Panc1 (cell line): ENCODE measurements at regions not wholly inside any gene's neighbourhood (a gene's known extent, or its start where the extent isn't known, plus 50 kb on each side); places are given as distances from the start of the nearest gene placed in this dataset.

Experiments
- ATAC-seq: fragments of 200-7000 bp; cut with Tn5 transposase; 2 replicates; pipeline ENCODE4 v1.9.1; 2020; ENCODE audit warnings: mild to moderate bottlenecking, moderate library complexity
- BruUV-seq: library from RNA; stranded (reverse); fragments of 400-500 nt; replicated peaks from 2 replicates; lab custom pipeline; 2021; lab: Mats Ljungman, UMichigan
- CTCF ChIA-PET: fragments of 300-600 bp; sonication (Branson Sonifier 250); formaldehyde crosslinking; loops from one replicate; lab custom pipeline; 2022; ENCODE audit warnings: antibody characterized with exemption; lab: Charles Lee
- POLR2A ChIA-PET: fragments of 300-600 bp; sonication (Branson Sonifier 250); formaldehyde crosslinking; loops from one replicate; lab custom pipeline; 2022; ENCODE audit warnings: antibody characterized with exemption; lab: Charles Lee
- DNase-seq: peaks from one replicate; pipeline ENCODE4 v3.0.0-alpha.2; 2010; ENCODE audit warnings: low read depth, low spot score
- H3K27ac ChIP-seq: 2 replicates; pipeline ENCODE4 v1.5.1; 2011; ENCODE audit warnings: mild to moderate bottlenecking, low read length, inconsistent platforms
- H3K27me3 ChIP-seq: fragments of 200-500 bp; sonication (Bioruptor generic); 2 replicates; pipeline ENCODE4 v1.6.0; 2014; ENCODE audit warnings: low read length, inconsistent platforms; ENCODE audit not compliant: control insufficient read depth, insufficient read depth
- H3K36me3 ChIP-seq: fragments of 200-500 bp; sonication (Bioruptor generic); 2 replicates; pipeline ENCODE4 v1.5.1; 2014; ENCODE audit warnings: inconsistent platforms, mild to moderate bottlenecking, low read length, moderate library complexity; ENCODE audit not compliant: control insufficient read depth, insufficient read depth
- H3K4me1 ChIP-seq: 2 replicates; pipeline ENCODE4 v1.5.1; 2011; ENCODE audit warnings: inconsistent platforms, mild to moderate bottlenecking, low read length, moderate library complexity; ENCODE audit not compliant: control insufficient read depth, insufficient read depth
- H3K4me3 ChIP-seq, 2 experiments: 2 replicates each; pipeline ENCODE4 v1.5.1; 2011 to 2012; ENCODE audit warnings: low read depth in 2 of 2, low read length in 2 of 2, mild to moderate bottlenecking in 2 of 2, inconsistent platforms in 1 of 2, moderate library complexity in 1 of 2
- H3K9me3 ChIP-seq: fragments of 200-500 bp; sonication (Bioruptor generic); 2 replicates; pipeline ENCODE4 v1.5.1; 2014; ENCODE audit warnings: low read depth, mild to moderate bottlenecking, inconsistent platforms, low read length, moderate library complexity; ENCODE audit not compliant: control insufficient read depth, insufficient read depth
- POLR2AphosphoS5 ChIP-seq: IDR thresholded peaks from 2 replicates; pipeline ENCODE4 v1.6.1; 2012; ENCODE audit warnings: mild to moderate bottlenecking, low read depth, low read length, moderate library complexity
- SIN3A ChIP-seq: IDR thresholded peaks from 2 replicates; pipeline ENCODE4 v1.6.1; 2012; ENCODE audit warnings: low read depth, mild to moderate bottlenecking, low read length, moderate library complexity, borderline replicate concordance; ENCODE audit not compliant: insufficient read depth
- TCF7L2 ChIP-seq: IDR thresholded peaks from 2 replicates; pipeline ENCODE4 v1.6.1; 2011; ENCODE audit warnings: mild to moderate bottlenecking, low read depth, low read length, inconsistent platforms
- in situ Hi-C: cut with HindIII; loops from 2 replicates; pipeline ENCODE4 v1.10.0; 2016; ENCODE audit warnings: low sequenced_read_pairs, low pct_unique_long_range_greater_than_20kb
- intact Hi-C: fragments of 100-400 bp; cut with micrococcal nuclease; formaldehyde crosslinking; loops from one replicate; pipeline ENCODE4 v1.10.0; 2022; ENCODE audit not compliant: unreplicated experiment
- TF ChIP-seq, protein P1 (sequence below), 2 experiments: IDR thresholded peaks; 2 replicates each; pipeline ENCODE4 v1.6.1; 2011 to 2012; ENCODE audit warnings: low read depth in 2 of 2, control low read depth in 1 of 2, low read length in 1 of 2, mild to moderate bottlenecking in 1 of 2, moderate library complexity in 1 of 2; ENCODE audit not compliant: insufficient read depth in 1 of 2
- TF ChIP-seq, protein P2 (sequence below): fragments of 450-650 bp; IDR thresholded peaks from 2 replicates; pipeline ENCODE4 v1.5.1; 2017; ENCODE audit warnings: mild to moderate bottlenecking

DNA sequence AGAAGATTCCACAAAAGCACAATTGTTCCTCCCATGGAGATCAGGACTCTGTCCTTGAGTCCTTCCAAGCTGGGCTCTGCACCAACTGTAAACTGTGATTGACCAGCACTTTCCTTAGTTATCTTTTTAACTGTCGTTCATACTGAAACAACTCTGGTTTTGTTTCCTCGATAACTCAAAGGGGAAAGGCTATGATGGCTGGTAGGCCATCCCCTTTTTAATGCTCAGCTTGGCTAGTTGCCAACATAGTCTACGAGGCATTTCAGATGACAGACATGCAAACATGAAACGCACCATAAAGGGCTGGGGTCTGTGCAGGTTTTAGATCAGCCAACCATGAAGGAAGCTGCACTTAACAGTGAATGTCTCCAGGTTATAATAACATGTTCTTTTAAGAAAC, 497.1 kb upstream of the ARID1B start:
- no peak overlapping the region for H3K27ac ChIP-seq
- ChIA-PET POLR2A (no interaction called here), CTCF (no interaction called here)

DNA sequence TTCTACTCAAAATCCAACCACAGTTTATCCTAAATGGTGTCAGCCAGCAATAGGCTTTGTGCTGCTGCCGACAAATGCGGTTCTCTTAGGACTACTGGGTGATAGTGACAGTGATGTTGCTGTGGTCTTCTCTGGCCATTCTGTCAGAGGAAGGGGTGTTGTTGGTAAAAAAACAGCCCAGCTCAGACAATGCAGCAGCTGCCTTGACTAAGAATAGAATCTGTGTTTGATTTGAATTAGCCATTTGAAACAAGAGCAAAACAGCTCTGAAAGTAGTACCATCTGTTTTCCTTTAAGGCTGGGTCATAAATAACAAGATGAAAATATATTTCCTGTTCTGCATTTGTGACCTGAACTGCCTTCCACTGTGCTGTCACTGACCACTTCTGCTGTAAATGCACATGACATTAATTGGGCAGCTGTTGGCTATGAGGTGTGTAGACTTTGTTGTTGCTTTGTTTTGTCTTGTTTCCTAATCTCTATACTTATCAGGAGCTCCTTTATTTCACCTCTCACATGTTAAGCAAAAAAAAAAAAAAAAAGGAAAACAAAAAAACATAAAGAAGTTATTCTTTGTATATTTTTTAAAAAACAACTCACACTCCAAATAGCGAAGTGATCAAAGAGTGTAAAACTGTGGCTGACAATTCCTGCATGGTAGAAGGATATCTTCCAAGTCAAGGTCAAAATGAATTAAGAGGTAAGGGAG, 497.8 kb upstream of the ARID1B start:
- no peak for ATAC-seq
- Histone ChIP-seq H3K9me3 (no peaks in the 10 kb centered on the region), H3K36me3 (no peaks in the 10 kb centered on the region), H3K4me1 (no peaks in the 10 kb centered on the region), H3K27ac (no peak overlapping the region), H3K4me3 (no peak overlapping the region), H3K27me3 (no peaks in the 10 kb centered on the region)
- intact Hi-C loops (no loop called here), in situ Hi-C loops (no loop called here)
- ChIA-PET CTCF (no interaction called here), POLR2A (no interaction called here)
- DNase-seq, result no peak
- no TSS peak for BruUV-seq
- TF ChIP-seq, protein P1, sequence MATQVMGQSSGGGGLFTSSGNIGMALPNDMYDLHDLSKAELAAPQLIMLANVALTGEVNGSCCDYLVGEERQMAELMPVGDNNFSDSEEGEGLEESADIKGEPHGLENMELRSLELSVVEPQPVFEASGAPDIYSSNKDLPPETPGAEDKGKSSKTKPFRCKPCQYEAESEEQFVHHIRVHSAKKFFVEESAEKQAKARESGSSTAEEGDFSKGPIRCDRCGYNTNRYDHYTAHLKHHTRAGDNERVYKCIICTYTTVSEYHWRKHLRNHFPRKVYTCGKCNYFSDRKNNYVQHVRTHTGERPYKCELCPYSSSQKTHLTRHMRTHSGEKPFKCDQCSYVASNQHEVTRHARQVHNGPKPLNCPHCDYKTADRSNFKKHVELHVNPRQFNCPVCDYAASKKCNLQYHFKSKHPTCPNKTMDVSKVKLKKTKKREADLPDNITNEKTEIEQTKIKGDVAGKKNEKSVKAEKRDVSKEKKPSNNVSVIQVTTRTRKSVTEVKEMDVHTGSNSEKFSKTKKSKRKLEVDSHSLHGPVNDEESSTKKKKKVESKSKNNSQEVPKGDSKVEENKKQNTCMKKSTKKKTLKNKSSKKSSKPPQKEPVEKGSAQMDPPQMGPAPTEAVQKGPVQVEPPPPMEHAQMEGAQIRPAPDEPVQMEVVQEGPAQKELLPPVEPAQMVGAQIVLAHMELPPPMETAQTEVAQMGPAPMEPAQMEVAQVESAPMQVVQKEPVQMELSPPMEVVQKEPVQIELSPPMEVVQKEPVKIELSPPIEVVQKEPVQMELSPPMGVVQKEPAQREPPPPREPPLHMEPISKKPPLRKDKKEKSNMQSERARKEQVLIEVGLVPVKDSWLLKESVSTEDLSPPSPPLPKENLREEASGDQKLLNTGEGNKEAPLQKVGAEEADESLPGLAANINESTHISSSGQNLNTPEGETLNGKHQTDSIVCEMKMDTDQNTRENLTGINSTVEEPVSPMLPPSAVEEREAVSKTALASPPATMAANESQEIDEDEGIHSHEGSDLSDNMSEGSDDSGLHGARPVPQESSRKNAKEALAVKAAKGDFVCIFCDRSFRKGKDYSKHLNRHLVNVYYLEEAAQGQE (IDR thresholded peaks at IDR 0.05; ENCODE audit: insufficient read depth in 1 of 2, low read depth in 2 of 2, low read length in 1 of 2), result no peak
- no peak for TF ChIP-seq POLR2AphosphoS5
- no peak for TF ChIP-seq SIN3A
- TF ChIP-seq, protein P2, sequence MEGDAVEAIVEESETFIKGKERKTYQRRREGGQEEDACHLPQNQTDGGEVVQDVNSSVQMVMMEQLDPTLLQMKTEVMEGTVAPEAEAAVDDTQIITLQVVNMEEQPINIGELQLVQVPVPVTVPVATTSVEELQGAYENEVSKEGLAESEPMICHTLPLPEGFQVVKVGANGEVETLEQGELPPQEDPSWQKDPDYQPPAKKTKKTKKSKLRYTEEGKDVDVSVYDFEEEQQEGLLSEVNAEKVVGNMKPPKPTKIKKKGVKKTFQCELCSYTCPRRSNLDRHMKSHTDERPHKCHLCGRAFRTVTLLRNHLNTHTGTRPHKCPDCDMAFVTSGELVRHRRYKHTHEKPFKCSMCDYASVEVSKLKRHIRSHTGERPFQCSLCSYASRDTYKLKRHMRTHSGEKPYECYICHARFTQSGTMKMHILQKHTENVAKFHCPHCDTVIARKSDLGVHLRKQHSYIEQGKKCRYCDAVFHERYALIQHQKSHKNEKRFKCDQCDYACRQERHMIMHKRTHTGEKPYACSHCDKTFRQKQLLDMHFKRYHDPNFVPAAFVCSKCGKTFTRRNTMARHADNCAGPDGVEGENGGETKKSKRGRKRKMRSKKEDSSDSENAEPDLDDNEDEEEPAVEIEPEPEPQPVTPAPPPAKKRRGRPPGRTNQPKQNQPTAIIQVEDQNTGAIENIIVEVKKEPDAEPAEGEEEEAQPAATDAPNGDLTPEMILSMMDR, result no peak
- TF ChIP-seq TCF7L2, result no peak

More for the DNA sequence above, 497.1 kb upstream of the ARID1B start:
- in situ Hi-C loops (no loop called here), intact Hi-C loops (no loop called here)
- BruUV-seq, result no TSS peak
- H3K27me3 ChIP-seq, result no peaks in the 10 kb centered on the region
- TF ChIP-seq, protein P1 (IDR thresholded peaks at IDR 0.05; ENCODE audit: insufficient read depth in 1 of 2, low read depth in 2 of 2, low read length in 1 of 2), result no peak
- TF ChIP-seq SIN3A (no peak), TCF7L2 (no peak), POLR2AphosphoS5 (no peak)
- TF ChIP-seq, protein P2, result no peak
- ATAC-seq (no peak), DNase-seq (no peak)
- no peaks in the 10 kb centered on the region for H3K9me3 ChIP-seq
- H3K4me1 ChIP-seq, result no peaks in the 10 kb centered on the region
- H3K4me3 ChIP-seq, result no peak overlapping the region
- H3K36me3 ChIP-seq, result no peaks in the 10 kb centered on the region
